Thyroid gland (tissue), 4 donors: ENCODE measurements at regions not wholly inside any gene's neighbourhood (a gene's known extent, or its start where the extent isn't known, plus 50 kb on each side); places are given as distances from the start of the nearest gene placed in this dataset.

Experiments
- DNase-seq, 2 donors: peaks; one replicate each; pipeline ENCODE4 v3.0.0-alpha.2; 2019
- H3K27ac ChIP-seq, 3 donors: fragments of 200-600 bp; sonication (generic); 1 replicate in 2 of 3; 2 replicates in 1 of 3; pipeline ENCODE4 v1.5.1; 2016 to 2019; ENCODE audit warnings: mild to moderate bottlenecking in 1 of 3, moderate library complexity in 1 of 3
- H3K27me3 ChIP-seq: fragments of 200-600 bp; sonication (generic); one replicate; pipeline ENCODE4 v1.5.1; 2019
- H3K36me3 ChIP-seq, 2 donors: fragments of 200-600 bp; sonication (generic); one replicate each; pipeline ENCODE4 v1.5.1; 2016 to 2019
- H3K4me1 ChIP-seq, 2 donors: fragments of 200-600 bp; sonication (generic); one replicate each; pipeline ENCODE4 v1.5.1; 2017 to 2019
- H3K4me3 ChIP-seq, 3 donors: fragments of 200-600 bp; sonication (generic); replicated peaks in 1 of 3; 1 replicate in 2 of 3; 2 replicates in 1 of 3; pipeline ENCODE4 v1.5.1; 2016; ENCODE audit warnings: mild to moderate bottlenecking in 1 of 3
- H3K9me3 ChIP-seq: fragments of 200-600 bp; sonication (generic); one replicate; pipeline ENCODE4 v1.5.1; 2017
- POLR2A ChIP-seq, 2 donors: fragments of 450-650 bp; IDR thresholded peaks; one replicate each; pipeline ENCODE4 v1.6.1; 2017; ENCODE audit warnings: antibody characterized with exemption in 2 of 2, mild to moderate bottlenecking in 2 of 2, moderate library complexity in 1 of 2
- WGBS, 2 donors: methylation state at CpG; one replicate each; pipeline ENCODE4 v1.1.5; 2017; 5-methylcytosine and 5-hydroxymethylcytosine counted together
- intact Hi-C: fragments of 100-400 bp; cut with DNase I; formaldehyde crosslinking; loops from one replicate; pipeline ENCODE4 v1.15.1; 2023
- TF ChIP-seq, protein P1 (sequence below), 6 experiments: fragments of 200-600 bp in 3 of 6; fragments of 450-650 bp in 3 of 6; sonication (generic) in 3 of 6; IDR thresholded peaks; one replicate each; pipeline ENCODE4 v1.5.1; 2016 to 2019; ENCODE audit warnings: antibody characterized with exemption in 6 of 6, mild to moderate bottlenecking in 2 of 6, inconsistent platforms in 1 of 6, moderate library complexity in 1 of 6

DNA sequence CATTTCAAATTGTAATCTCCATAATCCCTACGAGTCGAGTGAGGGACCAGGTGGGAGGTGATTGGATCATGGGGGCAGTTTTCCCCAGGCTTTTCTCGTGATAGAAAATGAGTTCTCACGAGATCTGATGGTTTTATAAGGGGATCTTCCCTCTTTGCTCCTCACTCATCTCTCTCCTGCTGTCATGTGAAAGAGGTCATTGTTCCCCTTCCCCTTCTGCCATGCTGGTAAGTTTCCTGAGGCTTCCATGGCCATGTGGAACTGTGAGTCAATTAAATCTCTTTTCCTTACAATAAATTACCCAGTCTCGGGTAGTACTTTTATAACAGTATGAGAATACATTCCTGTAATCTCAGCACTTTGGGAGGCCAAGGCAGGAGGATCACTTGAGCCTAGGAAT lies 76.7 kb upstream of the MARCHF10 start:
- Histone ChIP-seq H3K27ac (no peak overlapping the region), H3K27me3 (no peaks in the 10 kb centered on the region), H3K9me3 (no peaks in the 10 kb centered on the region), H3K4me1 (no peaks in the 10 kb centered on the region), H3K36me3 (no peaks in the 10 kb centered on the region), H3K4me3 (no peak overlapping the region)
- intact Hi-C loops = no loop called here
- TF ChIP-seq POLR2A (IDR thresholded peaks at IDR 0.05) = no peak
- TF ChIP-seq, protein P1, sequence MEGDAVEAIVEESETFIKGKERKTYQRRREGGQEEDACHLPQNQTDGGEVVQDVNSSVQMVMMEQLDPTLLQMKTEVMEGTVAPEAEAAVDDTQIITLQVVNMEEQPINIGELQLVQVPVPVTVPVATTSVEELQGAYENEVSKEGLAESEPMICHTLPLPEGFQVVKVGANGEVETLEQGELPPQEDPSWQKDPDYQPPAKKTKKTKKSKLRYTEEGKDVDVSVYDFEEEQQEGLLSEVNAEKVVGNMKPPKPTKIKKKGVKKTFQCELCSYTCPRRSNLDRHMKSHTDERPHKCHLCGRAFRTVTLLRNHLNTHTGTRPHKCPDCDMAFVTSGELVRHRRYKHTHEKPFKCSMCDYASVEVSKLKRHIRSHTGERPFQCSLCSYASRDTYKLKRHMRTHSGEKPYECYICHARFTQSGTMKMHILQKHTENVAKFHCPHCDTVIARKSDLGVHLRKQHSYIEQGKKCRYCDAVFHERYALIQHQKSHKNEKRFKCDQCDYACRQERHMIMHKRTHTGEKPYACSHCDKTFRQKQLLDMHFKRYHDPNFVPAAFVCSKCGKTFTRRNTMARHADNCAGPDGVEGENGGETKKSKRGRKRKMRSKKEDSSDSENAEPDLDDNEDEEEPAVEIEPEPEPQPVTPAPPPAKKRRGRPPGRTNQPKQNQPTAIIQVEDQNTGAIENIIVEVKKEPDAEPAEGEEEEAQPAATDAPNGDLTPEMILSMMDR (IDR thresholded peaks at IDR 0.05) = no peak
- 87 to 90% methylated on average over 5 of the region's 5 CpGs for WGBS, 2 donors
- no peak for DNase-seq

DNA sequence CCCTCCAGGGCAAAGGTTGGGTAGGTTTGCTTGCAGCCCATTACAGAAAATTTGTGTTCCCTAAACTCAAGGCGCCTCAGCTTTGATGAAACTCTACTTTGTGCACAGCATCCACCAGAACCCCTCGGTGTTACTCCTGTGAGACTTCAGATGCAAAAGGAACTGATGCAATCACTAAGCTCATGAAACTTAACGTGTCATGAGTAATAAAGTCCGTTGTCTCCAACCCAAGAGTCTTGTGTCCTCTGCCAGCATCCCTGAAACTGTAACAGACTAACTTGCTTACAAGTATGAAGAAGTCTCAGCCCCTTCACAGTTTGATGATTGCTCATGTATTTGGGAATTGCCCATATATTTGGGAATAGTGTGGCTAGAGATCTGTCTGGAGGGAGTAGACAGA lies 74.8 kb upstream of the MARCHF10 start:
- no peak overlapping the region for H3K4me3 ChIP-seq
- no peaks in the 10 kb centered on the region for H3K27me3 ChIP-seq
- intact Hi-C loops = no loop called here
- no peak for DNase-seq
- H3K36me3 ChIP-seq = no peaks in the 10 kb centered on the region
- TF ChIP-seq POLR2A (IDR thresholded peaks at IDR 0.05) = no peak
- TF ChIP-seq, protein P1 (IDR thresholded peaks at IDR 0.05) = no peak
- no peaks in the 10 kb centered on the region for H3K9me3 ChIP-seq
- WGBS, 2 donors = 71 to 86% methylated on average over 4 of the region's 4 CpGs
- H3K27ac ChIP-seq = no peak overlapping the region
- H3K4me1 ChIP-seq = no peaks in the 10 kb centered on the region

GRCh38 chr17:62882284-62882683 lies 74.2 kb upstream of the MARCHF10 start:
- WGBS, 2 donors = 74 to 79% methylated on average over 7 of the region's 7 CpGs
- no peak for DNase-seq
- Histone ChIP-seq H3K27me3 (no peaks in the 10 kb centered on the region), H3K27ac (no peak overlapping the region), H3K9me3 (no peaks in the 10 kb centered on the region), H3K36me3 (no peaks in the 10 kb centered on the region), H3K4me3 (no peak overlapping the region), H3K4me1 (no peaks in the 10 kb centered on the region)
- intact Hi-C loops = no loop called here
- TF ChIP-seq POLR2A (IDR thresholded peaks at IDR 0.05) = no peak
- TF ChIP-seq, protein P1 (IDR thresholded peaks at IDR 0.05) = no peak

GRCh38 chr17:62880120-62880519 lies 72.0 kb upstream of the MARCHF10 start:
- Histone ChIP-seq H3K9me3 (no peaks in the 10 kb centered on the region), H3K4me3 (no peak overlapping the region), H3K27me3 (no peaks in the 10 kb centered on the region), H3K36me3 (no peaks in the 10 kb centered on the region), H3K27ac (no peak overlapping the region), H3K4me1 (no peaks in the 10 kb centered on the region)
- DNase-seq = no peak
- intact Hi-C loops = no loop called here
- TF ChIP-seq, protein P1 (IDR thresholded peaks at IDR 0.05) = no peak
- TF ChIP-seq POLR2A (IDR thresholded peaks at IDR 0.05) = no peak

GRCh38 chr17:62876673-62877405 lies 68.7 kb upstream of the MARCHF10 start:
- Histone ChIP-seq H3K36me3 (no peaks in the 10 kb centered on the region), H3K27me3 (no peaks in the 10 kb centered on the region), H3K9me3 (no peaks in the 10 kb centered on the region), H3K4me1 (no peaks in the 10 kb centered on the region), H3K4me3 (no peak overlapping the region), H3K27ac (no peak overlapping the region)
- DNase-seq = no peak
- 89 to 94% methylated on average over 2 of the region's 2 CpGs for WGBS, 2 donors
- intact Hi-C loops = no loop called here
- TF ChIP-seq POLR2A (IDR thresholded peaks at IDR 0.05) = no peak
- TF ChIP-seq, protein P1 (IDR thresholded peaks at IDR 0.05) = no peak
